T-helper 2 cell treated with Interferon-gamma antibody and Interleukin-4, amounts not matched to agents 100 ng/mL and 5 ng/mL, for 36 hours (primary cell): ENCODE measurements at regions not wholly inside any gene's neighbourhood (a gene's known extent, or its start where the extent isn't known, plus 50 kb on each side); places are given as distances from the start of the nearest gene placed in this dataset.
"Not testable (repeated sequence)": the region's sequence is repeated elsewhere in the genome, so short reads cannot be mapped to it uniquely, and the experiment has no call there.

Experiments
- intact Hi-C: fragments of 100-400 bp; cut with micrococcal nuclease; formaldehyde crosslinking; loops from one replicate; pipeline ENCODE4 v1.15.1; 2023

GRCh38 chr7:113784316-113784715 is 134.5 kb downstream of the PPP1R3A start:
- intact Hi-C loops = no loop called here

GRCh38 chr7:113783403-113783802 is 135.4 kb downstream of the PPP1R3A start:
- intact Hi-C loops = no loop called here

- intact Hi-C loops = no loop called here
Observed at GRCh38 chr7:113775804-113776203, 143.0 kb downstream of the PPP1R3A start.

GRCh38 chr7:113775401-113775800 is 143.4 kb downstream of the PPP1R3A start:
- intact Hi-C loops = no loop called here

GRCh38 chr7:113774182-113774807 is 144.5 kb downstream of the PPP1R3A start:
- intact Hi-C loops = no loop called here

GRCh38 chr7:113770146-113770738 is 148.6 kb downstream of the PPP1R3A start:
- intact Hi-C loops = no loop called here

GRCh38 chr7:113768387-113768786 is 150.4 kb downstream of the PPP1R3A start:
- intact Hi-C loops = no loop called here

GRCh38 chr7:113764401-113765035 is 154.3 kb downstream of the PPP1R3A start:
- intact Hi-C loops = no loop called here

GRCh38 chr7:113763226-113763625 is 155.6 kb downstream of the PPP1R3A start:
- intact Hi-C loops = no loop called here

- intact Hi-C loops = no loop called here
Observed at GRCh38 chr7:113756250-113756649, 162.6 kb downstream of the PPP1R3A start.

- intact Hi-C loops = no loop called here
Observed at GRCh38 chr7:113752689-113753088, 166.1 kb downstream of the PPP1R3A start.

GRCh38 chr7:113752289-113752688 is 166.5 kb downstream of the PPP1R3A start:
- intact Hi-C loops = no loop called here

- intact Hi-C loops = no loop called here
Observed at GRCh38 chr7:113751547-113751946, 167.3 kb downstream of the PPP1R3A start.

- intact Hi-C loops = not testable (repeated sequence)
Observed at GRCh38 chr7:113748385-113748784, 170.4 kb downstream of the PPP1R3A start.

GRCh38 chr7:113742946-113743431 is 175.8 kb downstream of the PPP1R3A start:
- intact Hi-C loops = not testable (repeated sequence)

GRCh38 chr7:113742377-113742776 is 176.4 kb downstream of the PPP1R3A start:
- intact Hi-C loops = no loop called here

- intact Hi-C loops = no loop called here
Observed at GRCh38 chr7:113731571-113731970, 187.2 kb downstream of the PPP1R3A start.

GRCh38 chr7:113730309-113730955 is 188.4 kb downstream of the PPP1R3A start:
- intact Hi-C loops = no loop called here

- intact Hi-C loops = no loop called here
Observed at GRCh38 chr7:113727486-113727885, 191.3 kb downstream of the PPP1R3A start.

GRCh38 chr7:113722006-113722405 is 196.8 kb downstream of the PPP1R3A start:
- intact Hi-C loops = no loop called here

GRCh38 chr7:113717739-113718138 is 201.1 kb downstream of the PPP1R3A start:
- intact Hi-C loops = no loop called here
